Neuronal stem cell (in vitro differentiated cells): ENCODE measurements at regions not wholly inside any gene's neighbourhood (a gene's known extent, or its start where the extent isn't known, plus 50 kb on each side); places are given as distances from the start of the nearest gene placed in this dataset.
A peak's percentile ranks its signal among the peaks of the same experiment; 100 is the strongest.

ENCODE experiments used
- DNase-seq: peaks from one replicate; pipeline ENCODE4 v3.0.0-alpha.2; 2013; ENCODE audit warnings: low spot score
- H2AFZ ChIP-seq: one replicate; pipeline ENCODE4 v1.6.1; 2013; ENCODE audit warnings: mild to moderate bottlenecking, low read length, inconsistent platforms
- H2AK5ac ChIP-seq: 2 replicates; pipeline ENCODE4 v1.6.1; 2013; ENCODE audit warnings: low read depth, mild to moderate bottlenecking, inconsistent platforms, low read length, moderate library complexity, mixed read lengths
- H2BK120ac ChIP-seq: 2 replicates; pipeline ENCODE4 v1.6.1; 2013; ENCODE audit warnings: low read depth, mild to moderate bottlenecking, inconsistent platforms, low read length, moderate library complexity, mixed read lengths
- H2BK12ac ChIP-seq: one replicate; pipeline ENCODE4 v1.6.1; 2013; ENCODE audit warnings: low read length, inconsistent platforms
- H2BK15ac ChIP-seq: 2 replicates; pipeline ENCODE4 v1.6.1; 2013; ENCODE audit warnings: mild to moderate bottlenecking, low read length, inconsistent platforms, mixed read lengths
- H2BK5ac ChIP-seq: one replicate; pipeline ENCODE4 v1.6.1; 2013; ENCODE audit warnings: inconsistent platforms, mild to moderate bottlenecking, low read length, moderate library complexity
- H3K14ac ChIP-seq: one replicate; pipeline ENCODE4 v1.6.1; 2013; ENCODE audit warnings: low read length, inconsistent platforms
- H3K18ac ChIP-seq: 2 replicates; pipeline ENCODE4 v1.6.1; 2013; ENCODE audit warnings: low read length, inconsistent platforms
- H3K23ac ChIP-seq: 2 replicates; pipeline ENCODE4 v1.6.1; 2013; ENCODE audit warnings: low read depth, mild to moderate bottlenecking, mixed read lengths, low read length, inconsistent platforms; ENCODE audit not compliant: poor library complexity
- H3K27ac ChIP-seq: replicated peaks from 3 replicates; pipeline ENCODE4 v1.5.1; 2013; ENCODE audit warnings: low read length, inconsistent platforms
- H3K27me3 ChIP-seq, 3 experiments: 2 replicates each; pipeline ENCODE4 v1.6.1; 2013; ENCODE audit warnings: low read length in 3 of 3, mild to moderate bottlenecking in 2 of 3, inconsistent platforms in 1 of 3, low read depth in 1 of 3, mixed read lengths in 1 of 3, moderate library complexity in 1 of 3; ENCODE audit not compliant: control insufficient read depth in 3 of 3, insufficient read depth in 3 of 3
- H3K36me3 ChIP-seq, 2 donors: replicated peaks in 1 of 2; 2 replicates each; pipeline ENCODE4 v1.6.1; 2013; ENCODE audit warnings: low read length in 2 of 2; ENCODE audit not compliant: control insufficient read depth in 2 of 2, insufficient read depth in 2 of 2
- H3K4ac ChIP-seq: 2 replicates; pipeline ENCODE4 v1.6.1; 2013; ENCODE audit warnings: inconsistent platforms, mild to moderate bottlenecking, low read length, moderate library complexity
- H3K4me1 ChIP-seq, 2 donors: 1 replicate in 1 of 2; 2 replicates in 1 of 2; pipeline ENCODE4 v1.6.1; 2013; ENCODE audit warnings: low read length in 2 of 2, low read depth in 1 of 2; ENCODE audit not compliant: control insufficient read depth in 2 of 2, insufficient read depth in 1 of 2
- H3K4me2 ChIP-seq: one replicate; pipeline ENCODE4 v1.6.1; 2013; ENCODE audit warnings: mild to moderate bottlenecking, low read length, inconsistent platforms; ENCODE audit not compliant: insufficient read depth, poor library complexity, severe bottlenecking
- H3K4me3 ChIP-seq, 2 donors: 2 replicates each; pipeline ENCODE4 v1.5.1; 2013; ENCODE audit warnings: low read length in 2 of 2, mild to moderate bottlenecking in 2 of 2, inconsistent platforms in 1 of 2, moderate library complexity in 1 of 2
- H3K79me1 ChIP-seq: one replicate; pipeline ENCODE4 v1.6.1; 2013; ENCODE audit warnings: low read depth, mild to moderate bottlenecking, inconsistent platforms, low read length, moderate library complexity
- H3K9ac ChIP-seq: one replicate; pipeline ENCODE4 v1.6.1; 2013; ENCODE audit warnings: mild to moderate bottlenecking, low read depth, low read length, inconsistent platforms; ENCODE audit not compliant: poor library complexity
- H3K9me3 ChIP-seq, 2 donors: replicated peaks in 1 of 2; 2 replicates each; pipeline versions ENCODE3 to v1.6.1; 2013; ENCODE audit warnings: low read length in 2 of 2, mild to moderate bottlenecking in 2 of 2, inconsistent platforms in 1 of 2, low read depth in 1 of 2, mixed read lengths in 1 of 2, moderate library complexity in 1 of 2; ENCODE audit not compliant: control insufficient read depth in 2 of 2, insufficient read depth in 1 of 2
- H4K8ac ChIP-seq: one replicate; pipeline ENCODE4 v1.6.1; 2013; ENCODE audit warnings: low read depth, mild to moderate bottlenecking, inconsistent platforms, low read length, moderate library complexity
- H4K91ac ChIP-seq: one replicate; pipeline ENCODE4 v1.6.1; 2013; ENCODE audit warnings: low read length, low read depth, mild to moderate bottlenecking, inconsistent platforms; ENCODE audit not compliant: poor library complexity
- WGBS, 2 donors: extraction: QIAGEN DNeasy Blood & Tissue Kit; methylation state at CpG; one replicate each; pipeline ENCODE4 v1.1.7; 2013; ENCODE audit warnings: missing lambda C conversion rate in 2 of 2, mixed read lengths in 1 of 2; ENCODE audit not compliant: insufficient read length in 2 of 2, insufficient replicate concordance in 1 of 2; ENCODE audit errors: extremely low coverage in 2 of 2; 5-methylcytosine and 5-hydroxymethylcytosine counted together

- H3K9ac ChIP-seq: no peak overlapping the region
- no peak overlapping the region for H2BK5ac ChIP-seq
- H4K91ac ChIP-seq: no peak overlapping the region
- no peak overlapping the region for H2BK12ac ChIP-seq
- no peak overlapping the region for H3K4me3 ChIP-seq
- H3K14ac ChIP-seq: no peak overlapping the region
- H3K23ac ChIP-seq: no peak overlapping the region
- WGBS, 2 donors: no CpG with 5 or more reads among the region's 6 CpGs
- no peaks in the 10 kb centered on the region for H3K27me3 ChIP-seq
- H4K8ac ChIP-seq: no peak overlapping the region
- DNase-seq: no peak
- no peaks in the 10 kb centered on the region for H3K36me3 ChIP-seq
- H3K4me2 ChIP-seq: no peak overlapping the region
- no peak overlapping the region for H2BK120ac ChIP-seq
- H3K27ac ChIP-seq: peak overlapping the region; percentile 19
- H2AFZ ChIP-seq: no peak overlapping the region
- H3K4me1 ChIP-seq: peaks cover 0 to 10% of the 10 kb centered on the region in 2 donors
- H3K79me1 ChIP-seq: no peaks in the 10 kb centered on the region
- no peak overlapping the region for H3K18ac ChIP-seq
- H2BK15ac ChIP-seq: no peak overlapping the region
- no peak overlapping the region for H3K4ac ChIP-seq
- H3K9me3 ChIP-seq: no peaks in the 10 kb centered on the region
- no peak overlapping the region for H2AK5ac ChIP-seq
These were observed 405.8 kb upstream of the FAM98A start for GRCh38 chr2:34004936-34005335.

GRCh38 chr2:34003795-34004194 is 404.7 kb upstream of the FAM98A start:
- no peak overlapping the region for H3K4me2 ChIP-seq
- H3K18ac ChIP-seq: no peak overlapping the region
- H4K8ac ChIP-seq: no peak overlapping the region
- WGBS, 2 donors: no CpG with 5 or more reads among the region's 4 CpGs
- no peak overlapping the region for H3K4ac ChIP-seq
- H3K27ac ChIP-seq: no peak overlapping the region
- peaks cover 0 to 10% of the 10 kb centered on the region in 2 donors for H3K4me1 ChIP-seq
- H3K27me3 ChIP-seq: no peaks in the 10 kb centered on the region
- H3K9me3 ChIP-seq: no peaks in the 10 kb centered on the region
- no peaks in the 10 kb centered on the region for H3K79me1 ChIP-seq
- H3K14ac ChIP-seq: no peak overlapping the region
- H2BK5ac ChIP-seq: no peak overlapping the region
- H2AFZ ChIP-seq: no peak overlapping the region
- H3K9ac ChIP-seq: no peak overlapping the region
- no peak overlapping the region for H2BK15ac ChIP-seq
- no peak for DNase-seq
- H3K36me3 ChIP-seq: no peaks in the 10 kb centered on the region
- H3K23ac ChIP-seq: no peak overlapping the region
- no peak overlapping the region for H2BK120ac ChIP-seq
- H2AK5ac ChIP-seq: no peak overlapping the region
- no peak overlapping the region for H3K4me3 ChIP-seq
- no peak overlapping the region for H2BK12ac ChIP-seq
- H4K91ac ChIP-seq: no peak overlapping the region

- Histone ChIP-seq H3K4me3 (no peak overlapping the region), H4K91ac (no peak overlapping the region), H3K79me1 (no peaks in the 10 kb centered on the region), H3K23ac (no peak overlapping the region), H2BK15ac (no peak overlapping the region), H3K27me3 (no peaks in the 10 kb centered on the region), H2BK5ac (no peak overlapping the region), H3K4me2 (no peak overlapping the region), H3K9ac (no peak overlapping the region), H3K14ac (no peak overlapping the region), H3K27ac (no peak overlapping the region), H2BK12ac (no peak overlapping the region), H3K9me3 (peaks cover 0 to 8% of the 10 kb centered on the region in 2 donors), H3K18ac (no peak overlapping the region), H4K8ac (no peak overlapping the region), H2BK120ac (no peak overlapping the region), H3K36me3 (no peaks in the 10 kb centered on the region), H2AK5ac (no peak overlapping the region), H3K4ac (no peak overlapping the region), H3K4me1 (peaks cover 0 to 10% of the 10 kb centered on the region in 2 donors), H2AFZ (no peak overlapping the region)
- no CpG with 5 or more reads among the region's 2 CpGs for WGBS, 2 donors
- no peak for DNase-seq
These were observed 402.5 kb upstream of the FAM98A start for GRCh38 chr2:34001557-34001956.

- no peak overlapping the region for H2BK12ac ChIP-seq
- no peak overlapping the region for H3K4me2 ChIP-seq
- H2AK5ac ChIP-seq: no peak overlapping the region
- no peak overlapping the region for H3K14ac ChIP-seq
- H2AFZ ChIP-seq: no peak overlapping the region
- H4K8ac ChIP-seq: no peak overlapping the region
- H3K23ac ChIP-seq: no peak overlapping the region
- no peak overlapping the region for H4K91ac ChIP-seq
- H3K79me1 ChIP-seq: no peaks in the 10 kb centered on the region
- H2BK15ac ChIP-seq: no peak overlapping the region
- H3K36me3 ChIP-seq: no peaks in the 10 kb centered on the region
- H3K4ac ChIP-seq: no peak overlapping the region
- H3K9ac ChIP-seq: no peak overlapping the region
- H2BK120ac ChIP-seq: no peak overlapping the region
- no peaks in the 10 kb centered on the region for H3K9me3 ChIP-seq
- no CpG with 5 or more reads among the region's 2 CpGs for WGBS, 2 donors
- no peak overlapping the region for H2BK5ac ChIP-seq
- no peak overlapping the region for H3K4me3 ChIP-seq
- H3K4me1 ChIP-seq: no peaks in the 10 kb centered on the region
- DNase-seq: no peak
- no peak overlapping the region for H3K27ac ChIP-seq
- no peak overlapping the region for H3K18ac ChIP-seq
- no peaks in the 10 kb centered on the region for H3K27me3 ChIP-seq
These were observed 385.0 kb upstream of the FAM98A start for GRCh38 chr2:33984131-33984530.
